ENCODE measurements at regions not wholly inside any gene's neighbourhood (a gene's known extent, or its start where the extent isn't known, plus 50 kb on each side); places are given as distances from the start of the nearest gene placed in this dataset.
A peak's percentile ranks its signal among the peaks of the same experiment; 100 is the strongest.

DNA sequence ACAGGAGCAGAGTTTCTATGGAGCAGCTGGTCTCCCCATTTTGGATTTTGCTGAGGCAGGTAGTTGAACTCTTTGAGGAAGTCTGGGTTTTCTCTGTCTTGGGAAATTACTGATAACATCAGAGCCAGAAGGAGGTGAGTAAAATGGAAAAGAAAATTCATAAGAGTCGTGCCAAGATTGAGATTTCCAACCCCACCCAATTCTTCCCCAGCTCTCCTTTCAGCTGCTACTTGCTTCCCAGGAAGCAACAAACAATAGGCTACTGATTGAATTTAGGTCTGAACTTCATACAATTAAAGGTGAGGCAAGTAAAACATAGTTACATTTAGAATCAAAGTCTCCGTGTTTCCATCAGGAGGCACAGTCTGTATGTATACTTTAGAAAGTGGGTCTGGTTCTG is 54.6 kb upstream of the EOLA2 start:
- Histone ChIP-seq H3K4me1 (replicated peaks in 1 of 2) (no peaks in the 10 kb centered on the region), H3K4me3 (no peak overlapping the region), H3K27ac (no peak overlapping the region)
- 14 to 100% (median 70%) methylated on average over 1 to 2 of the region's 2 CpGs; no CpG with 5 or more reads in 5 of the 10 experiments for WGBS, 10 experiments
- peak in 1 of 8 experiments; percentile 42 for ATAC-seq (replicated peaks in 6 of 8)
- in situ Hi-C loops (cut with MboI; ENCODE audit: low pct_unique_long_range_greater_than_20kb in 2 of 9, low sequenced_read_pairs in 9 of 9, unreplicated experiment in 9 of 9) = no loop called here

DNA sequence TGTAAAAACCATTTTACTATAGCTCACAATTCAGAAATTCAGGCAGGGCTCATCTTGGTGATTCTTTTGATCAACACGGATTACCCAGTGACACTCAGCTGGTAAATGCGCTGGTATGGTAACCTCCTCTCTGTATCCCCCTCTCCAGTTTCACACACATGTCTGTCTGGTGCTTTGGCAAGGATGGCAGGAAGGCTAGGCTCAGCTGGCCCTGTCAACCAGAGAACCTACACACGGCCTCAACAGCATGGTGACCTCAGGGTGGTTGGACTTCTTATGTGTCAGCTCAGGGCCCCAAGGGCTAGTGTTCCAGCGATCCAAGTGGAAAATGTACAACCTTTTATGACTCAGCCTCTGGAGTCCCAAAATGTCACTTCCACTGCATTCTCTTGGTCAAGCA is 55.7 kb upstream of the EOLA2 start:
- ATAC-seq (replicated peaks in 6 of 8) = no peak
- 49 to 100% methylated on average over 3 to 4 of the region's 4 CpGs; no CpG with 5 or more reads in 8 of the 10 experiments for WGBS, 10 experiments
- in situ Hi-C loops (cut with MboI; ENCODE audit: low pct_unique_long_range_greater_than_20kb in 2 of 9, low sequenced_read_pairs in 9 of 9, unreplicated experiment in 9 of 9) = no loop called here
- no peak overlapping the region for H3K27ac ChIP-seq
- no peaks in the 10 kb centered on the region for H3K4me1 ChIP-seq (replicated peaks in 1 of 2)
- no peak overlapping the region for H3K4me3 ChIP-seq

DNA sequence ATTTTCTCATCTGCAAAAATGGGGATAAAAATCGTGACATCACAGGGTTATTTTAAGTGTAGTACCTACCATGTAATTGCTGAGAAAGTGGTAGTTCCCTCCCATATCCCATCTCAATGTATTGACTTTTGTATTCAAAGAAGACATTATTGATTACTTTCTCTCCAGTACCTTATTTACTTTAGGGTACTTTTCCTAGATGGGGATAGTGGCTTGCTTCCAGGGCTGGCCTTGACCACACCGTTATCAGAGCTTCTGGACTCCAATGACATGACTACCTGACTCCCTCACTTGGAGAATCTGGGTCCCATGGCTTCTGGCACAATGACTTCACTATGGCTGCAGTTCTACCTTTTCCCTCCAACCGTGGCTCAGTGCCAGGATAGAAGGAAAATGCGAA is 58.2 kb upstream of the EOLA2 start:
- ATAC-seq (replicated peaks in 6 of 8) = no peak
- no peak overlapping the region for H3K27ac ChIP-seq
- H3K4me1 ChIP-seq (replicated peaks in 1 of 2) = no peaks in the 10 kb centered on the region
- 43 to 100% (median 100%) methylated on average over 1 to 4 of the region's 4 CpGs; no CpG with 5 or more reads in 5 of the 10 experiments for WGBS, 10 experiments
- H3K4me3 ChIP-seq = no peak overlapping the region
- in situ Hi-C loops (cut with MboI; ENCODE audit: low pct_unique_long_range_greater_than_20kb in 2 of 9, low sequenced_read_pairs in 9 of 9, unreplicated experiment in 9 of 9) = no loop called here

DNA sequence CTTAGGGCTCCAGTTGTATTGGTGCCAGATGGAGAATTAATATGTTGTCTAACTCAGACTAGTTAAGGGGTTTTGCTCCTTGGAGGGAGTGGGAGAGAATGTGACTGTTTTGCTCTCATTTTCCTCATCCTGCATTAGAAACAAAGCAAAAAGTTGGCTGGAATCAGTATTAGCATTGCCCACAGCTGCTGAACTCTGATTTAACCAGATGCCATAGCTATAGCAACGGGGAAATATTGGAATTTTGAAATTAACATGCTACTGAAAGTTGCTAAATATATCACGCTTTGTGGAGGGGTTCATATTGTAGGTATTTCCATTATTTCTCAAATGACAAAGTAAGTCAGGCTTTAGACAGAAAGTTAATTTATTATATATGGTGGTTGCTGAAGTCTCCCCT is 66.7 kb upstream of the EOLA2 start:
- in situ Hi-C loops (cut with MboI; ENCODE audit: low pct_unique_long_range_greater_than_20kb in 2 of 9, low sequenced_read_pairs in 9 of 9, unreplicated experiment in 9 of 9) = no loop called here
- peak in 3 of 8 experiments; percentile 52 to 82 (median 63) for ATAC-seq (replicated peaks in 6 of 8)
- Histone ChIP-seq H3K4me3 (no peak overlapping the region), H3K27ac (no peak overlapping the region), H3K4me1 (replicated peaks in 1 of 2) (no peaks in the 10 kb centered on the region)
- WGBS, 10 experiments = 0 to 86% (median 60%) methylated on average over 1 to 2 of the region's 2 CpGs; no CpG with 5 or more reads in 5 of the 10 experiments

DNA sequence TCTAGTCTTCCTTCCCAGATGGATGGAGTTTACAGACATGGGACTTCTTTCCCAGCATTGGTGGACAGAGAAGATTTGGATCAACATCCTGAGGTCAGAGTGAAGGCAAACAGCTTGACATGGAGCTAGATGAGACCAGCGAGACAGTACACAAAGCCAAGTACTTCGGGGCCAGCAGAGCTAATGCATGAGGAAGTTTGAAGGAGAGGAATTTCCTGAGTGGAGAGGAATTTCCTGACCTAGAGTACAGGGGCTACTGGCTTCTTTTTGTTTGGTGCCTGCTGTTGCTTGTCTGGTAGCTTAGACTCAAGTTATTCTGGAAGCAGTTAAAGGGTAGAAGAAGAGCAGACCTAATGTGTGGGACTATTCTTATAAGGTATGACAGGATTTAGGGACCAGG is 69.1 kb upstream of the EOLA2 start:
- Histone ChIP-seq H3K4me3 (no peak overlapping the region), H3K27ac (no peak overlapping the region), H3K4me1 (replicated peaks in 1 of 2) (no peaks in the 10 kb centered on the region)
- ATAC-seq (replicated peaks in 6 of 8) = no peak
- in situ Hi-C loops (cut with MboI; ENCODE audit: low pct_unique_long_range_greater_than_20kb in 2 of 9, low sequenced_read_pairs in 9 of 9, unreplicated experiment in 9 of 9) = no loop called here
- 49 to 100% (median 100%) methylated on average over 1 to 2 of the region's 2 CpGs; no CpG with 5 or more reads in 7 of the 10 experiments for WGBS, 10 experiments

DNA sequence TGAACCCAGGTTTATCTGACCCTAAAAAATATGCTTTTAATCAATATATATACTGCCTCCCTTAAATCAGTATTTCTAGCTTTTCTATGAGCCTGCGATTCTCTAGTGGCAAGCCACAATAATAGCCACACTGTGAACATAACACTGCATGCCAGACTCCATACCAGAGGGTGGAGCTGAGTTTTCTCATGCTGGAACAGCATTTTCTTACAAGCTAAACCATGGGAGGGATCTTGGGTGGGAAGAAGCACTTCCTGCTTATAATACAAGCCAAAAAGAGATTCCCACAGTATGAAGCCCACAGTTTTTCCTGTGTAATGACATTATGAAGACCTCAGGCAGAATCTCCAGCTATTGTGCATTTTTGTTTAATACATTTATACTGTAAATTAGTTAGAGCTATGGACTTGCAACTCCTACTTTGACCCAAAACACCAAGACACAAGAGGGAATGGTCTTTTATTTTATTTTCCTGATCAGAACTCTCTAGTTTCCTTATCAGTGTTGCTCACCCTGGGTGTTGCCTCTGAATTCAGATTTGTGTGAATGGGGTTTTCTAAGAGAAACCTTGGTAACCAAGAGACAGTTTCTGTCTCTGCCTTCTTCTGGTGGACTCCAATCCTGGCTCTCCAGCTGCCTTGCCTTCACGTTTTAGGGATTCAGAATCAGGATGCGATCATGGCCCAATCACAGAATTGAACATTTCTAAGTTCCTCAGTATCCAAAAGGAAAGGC is 74.5 kb upstream of the EOLA2 start:
- H3K27ac ChIP-seq = no peak overlapping the region
- in situ Hi-C loops (cut with MboI; ENCODE audit: low pct_unique_long_range_greater_than_20kb in 2 of 9, low sequenced_read_pairs in 9 of 9, unreplicated experiment in 9 of 9) = no loop called here
- H3K4me3 ChIP-seq = no peak overlapping the region
- WGBS, 10 experiments = 0 to 100% (median 47%) methylated on average over 1 to 3 of the region's 3 CpGs; no CpG with 5 or more reads in 5 of the 10 experiments
- no peaks in the 10 kb centered on the region for H3K4me1 ChIP-seq (replicated peaks in 1 of 2)
- ATAC-seq (replicated peaks in 6 of 8) = peak in 2 of 8 experiments; percentile 90 to 93

DNA sequence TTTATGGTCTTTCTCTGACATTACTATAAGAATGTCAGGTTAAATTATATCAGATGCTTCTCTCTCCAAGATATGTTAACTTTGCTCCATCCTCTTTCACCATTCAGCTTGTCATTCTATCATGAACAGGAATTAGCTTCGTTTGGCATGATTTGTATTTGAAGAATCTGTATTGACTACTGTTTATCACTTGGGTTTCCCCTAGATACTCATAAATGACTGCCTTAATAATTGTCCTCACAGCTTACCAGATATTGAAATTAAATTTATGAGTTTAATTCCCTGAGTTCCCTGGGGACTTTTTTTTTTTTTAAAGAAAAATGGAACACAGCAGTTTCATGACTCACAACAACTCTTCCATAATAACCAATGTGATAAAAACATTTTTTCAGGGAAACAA is 76.2 kb upstream of the EOLA2 start:
- 25 to 100% (median 89%) methylated on average over 1 of the region's 1 CpG; no CpG with 5 or more reads in 3 of the 10 experiments for WGBS, 10 experiments
- in situ Hi-C loops (cut with MboI; ENCODE audit: low pct_unique_long_range_greater_than_20kb in 2 of 9, low sequenced_read_pairs in 9 of 9, unreplicated experiment in 9 of 9) = no loop called here
- H3K27ac ChIP-seq = no peak overlapping the region
- ATAC-seq (replicated peaks in 6 of 8) = peak in 3 of 8 experiments; percentile 35 to 66 (median 43)
- H3K4me3 ChIP-seq = no peak overlapping the region
- H3K4me1 ChIP-seq (replicated peaks in 1 of 2) = no peaks in the 10 kb centered on the region

DNA sequence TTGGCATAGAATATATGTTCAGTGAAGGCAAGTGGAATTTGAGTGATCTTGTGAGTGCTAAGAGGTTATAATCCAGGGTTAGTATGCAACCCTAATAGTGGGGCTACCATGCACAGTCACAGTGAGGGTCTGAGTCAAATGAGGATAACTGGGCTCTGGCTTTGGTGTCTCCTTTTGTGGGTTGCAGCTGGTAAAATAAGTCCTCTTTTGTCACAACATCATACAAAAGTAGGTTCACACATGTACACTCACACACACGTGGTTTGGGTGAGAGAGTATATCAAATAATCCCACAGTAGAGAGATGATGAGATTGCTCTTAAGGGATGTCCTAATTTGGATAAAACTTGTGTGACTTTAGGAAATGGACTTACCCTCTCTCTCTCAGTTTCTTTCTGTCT is 79.6 kb upstream of the EOLA2 start:
- H3K4me3 ChIP-seq = no peak overlapping the region
- no peak overlapping the region for H3K27ac ChIP-seq
- no peaks in the 10 kb centered on the region for H3K4me1 ChIP-seq (replicated peaks in 1 of 2)
- WGBS, 10 experiments = 25 to 100% (median 80%) methylated on average over 1 of the region's 1 CpG; no CpG with 5 or more reads in 7 of the 10 experiments
- no peak for ATAC-seq (replicated peaks in 6 of 8)
- in situ Hi-C loops (cut with MboI; ENCODE audit: low pct_unique_long_range_greater_than_20kb in 2 of 9, low sequenced_read_pairs in 9 of 9, unreplicated experiment in 9 of 9) = no loop called here

DNA sequence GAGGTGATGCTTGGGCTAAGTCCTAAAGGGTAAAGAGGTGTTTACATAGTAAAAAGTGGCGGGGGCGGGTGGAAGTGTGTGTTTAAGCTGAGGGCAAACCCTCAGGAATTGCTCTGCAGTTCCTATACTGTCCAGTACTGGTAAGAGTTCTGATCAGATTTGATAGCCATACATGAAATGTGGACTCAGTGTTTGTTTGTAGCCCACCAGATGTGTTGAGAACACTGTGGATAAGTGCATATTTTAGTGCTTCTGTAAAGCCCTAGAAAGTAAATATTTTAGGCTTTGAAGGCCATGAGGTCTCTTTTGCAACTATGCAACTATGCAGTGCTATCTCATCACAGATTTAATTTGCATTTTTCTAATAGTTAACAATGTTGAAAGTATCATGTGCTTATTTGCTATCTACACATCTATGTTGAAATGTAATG is 80.7 kb upstream of the EOLA2 start:
- Histone ChIP-seq H3K27ac (no peak overlapping the region), H3K4me1 (replicated peaks in 1 of 2) (no peaks in the 10 kb centered on the region), H3K4me3 (no peak overlapping the region)
- WGBS, 10 experiments = 100% methylated on average over 1 of the region's 2 CpGs; no CpG with 5 or more reads in 9 of the 10 experiments
- ATAC-seq (replicated peaks in 6 of 8) = peak in 3 of 8 experiments; percentile 73 to 95 (median 84)
- in situ Hi-C loops (cut with MboI; ENCODE audit: low pct_unique_long_range_greater_than_20kb in 2 of 9, low sequenced_read_pairs in 9 of 9, unreplicated experiment in 9 of 9) = no loop called here

DNA sequence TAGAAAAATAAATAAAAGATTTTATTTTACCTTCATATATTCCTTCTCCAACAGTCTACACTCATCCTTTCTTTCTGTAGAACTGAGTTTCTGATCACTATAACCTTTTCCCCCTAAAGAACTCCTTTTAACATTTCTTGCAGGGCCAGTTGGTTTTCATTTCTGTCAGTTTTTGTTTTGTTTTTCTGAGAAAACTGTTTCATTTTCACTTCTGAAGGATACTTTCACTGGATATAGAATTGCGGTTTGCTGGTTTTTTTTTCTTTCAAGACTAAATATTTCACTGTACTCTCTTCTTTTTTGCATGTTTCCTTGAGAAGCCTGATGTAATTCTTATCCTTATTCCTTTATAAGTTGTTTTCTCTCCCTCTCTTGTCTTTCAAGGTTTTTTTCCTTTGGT is 90.4 kb upstream of the EOLA2 start:
- H3K4me3 ChIP-seq = no peak overlapping the region
- H3K4me1 ChIP-seq (replicated peaks in 1 of 2) = no peaks in the 10 kb centered on the region
- no peak overlapping the region for H3K27ac ChIP-seq
- in situ Hi-C loops (cut with MboI; ENCODE audit: low pct_unique_long_range_greater_than_20kb in 2 of 9, low sequenced_read_pairs in 9 of 9, unreplicated experiment in 9 of 9) = no loop called here
- ATAC-seq (replicated peaks in 6 of 8) = no peak
- 36 to 100% (median 86%) methylated on average over 1 of the region's 1 CpG; no CpG with 5 or more reads in 4 of the 10 experiments for WGBS, 10 experiments

DNA sequence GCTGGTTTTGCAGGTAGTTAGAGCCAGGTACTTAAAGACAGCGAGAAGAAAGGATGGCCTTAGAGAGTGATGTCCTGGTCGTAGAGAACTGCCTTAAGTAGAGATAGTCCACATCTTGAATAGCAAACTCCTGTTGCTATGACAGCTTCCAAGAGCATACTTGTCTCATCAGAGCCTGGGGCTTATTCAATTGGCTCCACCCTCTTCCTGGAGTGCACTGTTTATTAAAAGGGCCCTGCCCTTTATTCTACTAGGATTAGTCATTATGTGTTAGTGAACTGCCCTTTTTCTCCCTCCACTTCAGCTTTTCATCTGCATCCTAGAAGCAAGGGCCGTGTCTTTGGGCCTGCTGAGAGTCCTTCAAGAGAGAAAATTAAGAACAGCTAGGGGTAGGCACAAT is 94.5 kb upstream of the EOLA2 start:
- Histone ChIP-seq H3K27ac (no peak overlapping the region), H3K4me3 (no peak overlapping the region), H3K4me1 (replicated peaks in 1 of 2) (no peaks in the 10 kb centered on the region)
- ATAC-seq (replicated peaks in 6 of 8) = peak; percentile 60 to 99 (median 78)
- 0 to 24% (median 13%) methylated on average over 1 to 3 of the region's 3 CpGs; no CpG with 5 or more reads in 6 of the 10 experiments for WGBS, 10 experiments
- in situ Hi-C loops (cut with MboI; ENCODE audit: low pct_unique_long_range_greater_than_20kb in 2 of 9, low sequenced_read_pairs in 9 of 9, unreplicated experiment in 9 of 9) = no loop called here

DNA sequence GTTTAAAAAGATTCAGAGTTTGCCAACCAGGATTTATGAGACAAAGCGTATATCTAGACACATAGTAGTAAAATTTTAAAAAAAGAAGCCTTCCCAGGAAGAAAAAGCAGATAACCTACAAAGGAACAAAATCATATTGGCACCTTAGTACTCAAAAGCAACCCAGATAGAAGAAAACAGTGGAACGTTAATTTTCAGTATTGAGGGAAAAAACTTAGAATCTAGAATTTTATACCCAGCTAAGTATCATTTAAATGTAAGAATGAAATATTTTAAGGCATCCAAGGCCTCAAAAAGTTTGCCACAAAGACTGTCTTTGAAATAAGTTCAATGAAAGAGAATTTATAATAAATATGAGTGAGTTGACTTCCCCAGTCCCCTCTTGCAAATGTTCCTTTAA is 96.5 kb upstream of the EOLA2 start:
- no peak for ATAC-seq (replicated peaks in 6 of 8)
- WGBS, 10 experiments = 41 to 100% (median 89%) methylated on average over 1 to 2 of the region's 2 CpGs; no CpG with 5 or more reads in 2 of the 10 experiments
- Histone ChIP-seq H3K4me3 (no peak overlapping the region), H3K4me1 (replicated peaks in 1 of 2) (no peaks in the 10 kb centered on the region), H3K27ac (no peak overlapping the region)
- in situ Hi-C loops (cut with MboI; ENCODE audit: low pct_unique_long_range_greater_than_20kb in 2 of 9, low sequenced_read_pairs in 9 of 9, unreplicated experiment in 9 of 9) = no loop called here

DNA sequence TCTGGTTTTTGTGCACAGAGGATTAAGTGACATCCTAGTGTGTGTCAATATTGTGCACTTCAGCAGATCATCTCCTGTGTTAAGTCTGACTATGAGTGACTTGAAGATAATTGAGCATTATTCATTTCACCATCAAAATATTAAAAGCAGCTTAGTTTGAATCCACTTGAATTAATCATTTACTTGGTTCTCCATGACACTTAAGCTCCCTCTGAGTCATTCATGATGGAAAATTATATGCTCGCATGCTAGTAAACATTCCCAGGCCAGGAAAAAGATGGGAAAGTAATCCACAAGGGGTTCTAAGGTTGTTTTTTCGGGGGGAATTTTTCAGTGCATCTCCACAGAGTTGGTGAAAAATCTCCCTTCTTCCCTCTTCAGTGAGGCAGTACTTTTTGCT is 97.2 kb upstream of the EOLA2 start:
- no peaks in the 10 kb centered on the region for H3K4me1 ChIP-seq (replicated peaks in 1 of 2)
- H3K4me3 ChIP-seq = no peak overlapping the region
- WGBS, 10 experiments = 40 to 100% (median 80%) methylated on average over 1 to 2 of the region's 2 CpGs; no CpG with 5 or more reads in 5 of the 10 experiments
- ATAC-seq (replicated peaks in 6 of 8) = no peak
- in situ Hi-C loops (cut with MboI; ENCODE audit: low pct_unique_long_range_greater_than_20kb in 2 of 9, low sequenced_read_pairs in 9 of 9, unreplicated experiment in 9 of 9) = no loop called here
- no peak overlapping the region for H3K27ac ChIP-seq

DNA sequence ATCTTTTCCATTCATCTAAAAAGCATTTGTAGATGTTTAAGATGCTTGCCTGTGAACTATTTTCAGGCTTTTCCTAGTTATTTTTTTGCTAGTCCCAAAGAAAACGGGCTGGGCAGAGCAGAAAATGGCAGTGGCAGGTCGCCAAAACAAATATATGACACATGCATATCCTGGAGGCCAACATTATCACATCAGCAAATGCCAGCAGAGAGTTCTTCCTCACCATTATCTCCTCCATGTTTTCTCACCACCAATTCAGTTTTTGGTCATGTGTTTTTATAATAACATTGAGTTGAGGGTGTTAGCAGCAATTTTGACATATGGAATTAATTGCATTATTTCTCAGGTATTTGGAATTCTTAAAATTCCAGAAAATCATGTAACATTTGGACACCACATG is 97.9 kb upstream of the EOLA2 start:
- H3K27ac ChIP-seq = no peak overlapping the region
- H3K4me1 ChIP-seq (replicated peaks in 1 of 2) = no peaks in the 10 kb centered on the region
- in situ Hi-C loops (cut with MboI; ENCODE audit: low pct_unique_long_range_greater_than_20kb in 2 of 9, low sequenced_read_pairs in 9 of 9, unreplicated experiment in 9 of 9) = no loop called here
- no peak overlapping the region for H3K4me3 ChIP-seq
- ATAC-seq (replicated peaks in 6 of 8) = peak in 2 of 8 experiments; percentile 13 to 27
- 0 to 68% (median 28%) methylated on average over 1 to 2 of the region's 2 CpGs; no CpG with 5 or more reads in 6 of the 10 experiments for WGBS, 10 experiments
